HEK293T (cell line): ENCODE measurements at regions not wholly inside any gene's neighbourhood (a gene's known extent, or its start where the extent isn't known, plus 50 kb on each side); places are given as distances from the start of the nearest gene placed in this dataset.

Experiments
- ARNT ChIP-seq: fragments of 450-650 bp; IDR thresholded peaks from 2 replicates; pipeline ENCODE4 v1.6.1; 2017; ENCODE audit warnings: mild to moderate bottlenecking
- BHLHE40 ChIP-seq: fragments of 450-650 bp; IDR thresholded peaks from 2 replicates; pipeline ENCODE4 v1.6.1; 2016; ENCODE audit warnings: mild to moderate bottlenecking, moderate library complexity, borderline replicate concordance
- CTBP1 ChIP-seq: fragments of 450-650 bp; IDR thresholded peaks from 2 replicates; pipeline ENCODE4 v1.6.1; 2016; ENCODE audit warnings: borderline replicate concordance
- ELF4 ChIP-seq: fragments of 450-650 bp; IDR thresholded peaks from 2 replicates; pipeline ENCODE4 v1.6.1; 2017; ENCODE audit warnings: antibody characterized with exemption
- FOXA1 ChIP-seq: fragments of 450-650 bp; IDR thresholded peaks from 2 replicates; pipeline ENCODE4 v1.6.1; 2016; ENCODE audit warnings: mild to moderate bottlenecking
- FOXK2 ChIP-seq: fragments of 450-650 bp; IDR thresholded peaks from 2 replicates; pipeline ENCODE4 v1.6.1; 2016; ENCODE audit warnings: mild to moderate bottlenecking
- FOXM1 ChIP-seq: fragments of 450-650 bp; IDR thresholded peaks from 2 replicates; pipeline ENCODE4 v1.6.1; 2017; ENCODE audit warnings: mild to moderate bottlenecking, borderline replicate concordance
- HDGF ChIP-seq: fragments of 450-650 bp; IDR thresholded peaks from 2 replicates; pipeline ENCODE4 v1.6.1; 2017; ENCODE audit warnings: antibody characterized with exemption, borderline replicate concordance
- L3MBTL2 ChIP-seq: fragments of 450-650 bp; conservative IDR thresholded peaks from 2 replicates; pipeline ENCODE4 v1.6.1; 2016; ENCODE audit warnings: mild to moderate bottlenecking
- NFRKB ChIP-seq: fragments of 450-650 bp; IDR thresholded peaks from 2 replicates; pipeline ENCODE4 v1.6.1; 2016; ENCODE audit warnings: mild to moderate bottlenecking, moderate library complexity
- SP1 ChIP-seq: fragments of 450-650 bp; IDR thresholded peaks from 2 replicates; pipeline ENCODE4 v1.6.1; 2017
- SUZ12 ChIP-seq: fragments of 450-650 bp; IDR thresholded peaks from 2 replicates; pipeline ENCODE4 v1.6.1; 2016; ENCODE audit warnings: mild to moderate bottlenecking
- TARDBP ChIP-seq: fragments of 450-650 bp; IDR thresholded peaks from 2 replicates; pipeline ENCODE4 v1.6.1; 2016

GRCh38 chr1:192448026-192448578, 127.5 kb upstream of the RGS1 start:
- TF ChIP-seq BHLHE40 (no peak), SP1 (no peak), CTBP1 (no peak), SUZ12 (no peak), FOXM1 (no peak), NFRKB (no peak), HDGF (no peak), L3MBTL2 (no peak), FOXK2 (no peak), ELF4 (no peak), TARDBP (no peak), ARNT (no peak), FOXA1 (no peak)
